ENCODE measurements at regions not wholly inside any gene's neighbourhood (a gene's known extent, or its start where the extent isn't known, plus 50 kb on each side); places are given as distances from the start of the nearest gene placed in this dataset.

GRCh38 chr1:191561276-191561675 lies 597.0 kb upstream of the RGS18 start:
- no peak overlapping the region for H4K8ac ChIP-seq (ENCODE audit: low read depth in 2 of 2, low read length in 2 of 2)
- 100% methylated on average over 1 of the region's 4 CpGs; no CpG with 5 or more reads in 1 of the 2 experiments for WGBS, 2 experiments (ENCODE audit: extremely low coverage in 2 of 2, insufficient read length in 1 of 2)
- no peak overlapping the region for H2BK20ac ChIP-seq (ENCODE audit: low read depth, low read length)
- H4K91ac ChIP-seq (ENCODE audit: insufficient read depth, low read depth, low read length): no peak overlapping the region
- no peak overlapping the region for H4K5ac ChIP-seq (ENCODE audit: low read depth, low read length)
- H3K36me3 ChIP-seq (ENCODE audit: control insufficient read depth, insufficient read depth, low read length): no peaks in the 10 kb centered on the region
- no peak overlapping the region for H2AFZ ChIP-seq (replicated peaks; ENCODE audit: low read length, poor library complexity)
- H3K14ac ChIP-seq (replicated peaks; ENCODE audit: low read depth, low read length): no peak overlapping the region
- DNase-seq (no peak), ATAC-seq (ENCODE audit: low read depth) (no peak)
- no peak overlapping the region for H3K9ac ChIP-seq (ENCODE audit: low read depth, low read length)
- no peaks in the 10 kb centered on the region for H3K79me1 ChIP-seq (ENCODE audit: low read depth in 1 of 2, low read length in 2 of 2)
- no peaks in the 10 kb centered on the region for H3K4me1 ChIP-seq (ENCODE audit: control insufficient read depth, insufficient read depth, low read length)
- no peak overlapping the region for H3K23ac ChIP-seq (ENCODE audit: low read depth, low read length)
- no peak overlapping the region for H3K4me2 ChIP-seq (ENCODE audit: low read depth, low read length)
- ChIA-PET CTCF (no interaction called here), POLR2A (ENCODE audit: unreplicated experiment) (no interaction called here)
- in situ Hi-C loops (cut with MboI; ENCODE audit: low sequenced_read_pairs) (no loop called here), intact Hi-C loops (cut with micrococcal nuclease) (no loop called here), dilution Hi-C loops (cut with HindIII; ENCODE audit: low sequenced_read_pairs, unreplicated experiment) (no loop called here)
- no peak overlapping the region for H2BK15ac ChIP-seq (ENCODE audit: low read depth, low read length)
- no peaks in the 10 kb centered on the region for H3K27me3 ChIP-seq (ENCODE audit: control insufficient read depth, insufficient read depth, low read length)
- no peak overlapping the region for H3K18ac ChIP-seq (ENCODE audit: low read depth, low read length)
- no peak for TF ChIP-seq POLR2A (IDR thresholded peaks at IDR 0.05; ENCODE audit: low read depth, low read length)
- no peak for TF ChIP-seq USF2 (IDR thresholded peaks at IDR 0.05; ENCODE audit: low read depth, low read length)
- no peak for TF ChIP-seq NFE2L2 (IDR thresholded peaks at IDR 0.05; ENCODE audit: low read depth, low read length)
- TF ChIP-seq RCOR1 (IDR thresholded peaks at IDR 0.05; ENCODE audit: insufficient replicate concordance, low read length): no peak
- H2AK5ac ChIP-seq (ENCODE audit: low read depth, low read length): no peak overlapping the region
- no peaks in the 10 kb centered on the region for H3K9me1 ChIP-seq (ENCODE audit: insufficient read depth, low read length)
- H4K20me1 ChIP-seq (ENCODE audit: insufficient read depth, low read length): no peaks in the 10 kb centered on the region
- H3K27ac ChIP-seq (ENCODE audit: insufficient read depth, low read length): no peak overlapping the region
- no peak overlapping the region for H2AK9ac ChIP-seq (replicated peaks; ENCODE audit: low read depth, low read length, poor library complexity)
- no peak overlapping the region for H3K4ac ChIP-seq (ENCODE audit: low read depth, low read length)
- H3K9me3 ChIP-seq (ENCODE audit: control insufficient read depth, insufficient read depth, low read length): no peaks in the 10 kb centered on the region
- H3K4me3 ChIP-seq (ENCODE audit: insufficient read depth, low read depth, low read length): no peak overlapping the region
- no peak overlapping the region for H2BK120ac ChIP-seq (ENCODE audit: low read depth, low read length)
- BruUV-seq (replicated peaks): no TSS peak
- H2BK5ac ChIP-seq (ENCODE audit: low read depth, low read length, poor library complexity, severe bottlenecking): no peak overlapping the region
- H3K56ac ChIP-seq (ENCODE audit: extremely low read depth, insufficient read depth, low read length): no peak overlapping the region

Measured in IMR-90 (cell line).